Right lobe of liver (tissue), 4 donors: ENCODE measurements at regions not wholly inside any gene's neighbourhood (a gene's known extent, or its start where the extent isn't known, plus 50 kb on each side); places are given as distances from the start of the nearest gene placed in this dataset.

Experiments
- POLR2A ChIP-seq: fragments of 450-650 bp; IDR thresholded peaks from one replicate; pipeline ENCODE4 v1.6.1; 2017; ENCODE audit warnings: antibody characterized with exemption, mild to moderate bottlenecking
- TF ChIP-seq, protein P1 (sequence below), 4 donors: fragments of 200-600 bp in 3 of 4; fragments of 450-650 bp in 1 of 4; IDR thresholded peaks; one replicate each; pipeline versions ENCODE4 v1.5.1 to v1.8.0; 2016 to 2022; ENCODE audit warnings: antibody characterized with exemption in 4 of 4, mild to moderate bottlenecking in 2 of 4
- donor health status: DM: no; HTN: no; CAD: no.
- donor health status: DM: no; HTN: no; CAD: no.
- donor health status: DM: no; HTN: yes; CAD: no.

DNA sequence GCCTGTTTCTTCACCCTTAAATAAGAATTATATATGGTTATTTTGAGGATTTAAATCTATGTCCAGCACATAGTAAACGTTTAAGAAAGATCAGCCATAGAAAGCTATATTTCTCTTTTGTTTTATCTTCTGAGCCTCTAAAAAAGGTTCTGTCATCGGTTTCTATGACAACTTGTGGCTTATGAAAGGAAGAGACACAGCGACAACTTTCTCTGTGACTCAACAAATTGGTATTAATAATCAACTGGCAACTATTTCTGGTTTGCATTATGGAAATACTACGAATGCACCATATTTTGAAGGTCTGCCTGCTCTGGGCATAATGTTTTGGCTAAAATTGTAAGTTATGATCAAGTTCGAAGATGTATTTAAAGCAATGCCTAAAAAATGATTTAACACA lies 751.0 kb downstream of the CD109 start:
- TF ChIP-seq, protein P1, sequence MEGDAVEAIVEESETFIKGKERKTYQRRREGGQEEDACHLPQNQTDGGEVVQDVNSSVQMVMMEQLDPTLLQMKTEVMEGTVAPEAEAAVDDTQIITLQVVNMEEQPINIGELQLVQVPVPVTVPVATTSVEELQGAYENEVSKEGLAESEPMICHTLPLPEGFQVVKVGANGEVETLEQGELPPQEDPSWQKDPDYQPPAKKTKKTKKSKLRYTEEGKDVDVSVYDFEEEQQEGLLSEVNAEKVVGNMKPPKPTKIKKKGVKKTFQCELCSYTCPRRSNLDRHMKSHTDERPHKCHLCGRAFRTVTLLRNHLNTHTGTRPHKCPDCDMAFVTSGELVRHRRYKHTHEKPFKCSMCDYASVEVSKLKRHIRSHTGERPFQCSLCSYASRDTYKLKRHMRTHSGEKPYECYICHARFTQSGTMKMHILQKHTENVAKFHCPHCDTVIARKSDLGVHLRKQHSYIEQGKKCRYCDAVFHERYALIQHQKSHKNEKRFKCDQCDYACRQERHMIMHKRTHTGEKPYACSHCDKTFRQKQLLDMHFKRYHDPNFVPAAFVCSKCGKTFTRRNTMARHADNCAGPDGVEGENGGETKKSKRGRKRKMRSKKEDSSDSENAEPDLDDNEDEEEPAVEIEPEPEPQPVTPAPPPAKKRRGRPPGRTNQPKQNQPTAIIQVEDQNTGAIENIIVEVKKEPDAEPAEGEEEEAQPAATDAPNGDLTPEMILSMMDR (IDR thresholded peaks at IDR 0.05) = no peak
- no peak for TF ChIP-seq POLR2A
